ENCODE measurements at regions not wholly inside any gene's neighbourhood (a gene's known extent, or its start where the extent isn't known, plus 50 kb on each side); places are given as distances from the start of the nearest gene placed in this dataset.

DNA sequence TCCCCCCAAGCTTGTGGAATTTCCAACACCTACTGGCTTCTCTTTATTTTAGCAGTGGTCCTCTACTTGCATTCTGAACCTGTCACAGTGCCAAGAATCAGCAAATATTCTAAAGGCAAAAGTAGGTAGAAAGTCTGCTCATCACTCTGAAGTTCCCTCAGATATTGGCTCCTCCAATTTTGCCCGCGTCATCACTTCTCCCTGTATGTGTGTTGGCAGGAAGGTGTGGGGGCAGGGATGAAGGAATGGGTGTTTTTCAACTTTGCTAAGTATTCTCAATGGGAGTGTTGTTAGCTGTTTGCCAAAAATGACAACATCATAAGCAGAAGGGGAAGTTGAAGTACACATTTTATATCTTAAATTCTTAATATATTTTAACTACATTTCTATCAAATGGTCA is 226.2 kb downstream of the POLR1F start:
- Histone ChIP-seq H3K27ac (ENCODE audit: insufficient read depth, low read length) (no peak overlapping the region), H4K20me1 (ENCODE audit: insufficient read depth, low read length) (no peaks in the 10 kb centered on the region), H3K79me1 (ENCODE audit: low read depth in 1 of 2, low read length in 2 of 2) (no peaks in the 10 kb centered on the region), H3K4me1 (ENCODE audit: control insufficient read depth, insufficient read depth, low read length) (no peaks in the 10 kb centered on the region), H3K4me3 (ENCODE audit: insufficient read depth, low read depth, low read length) (no peak overlapping the region), H4K8ac (ENCODE audit: low read depth in 2 of 2, low read length in 2 of 2) (no peak overlapping the region), H3K9me1 (ENCODE audit: insufficient read depth, low read length) (no peaks in the 10 kb centered on the region), H3K9ac (ENCODE audit: low read depth, low read length) (no peak overlapping the region), H4K91ac (ENCODE audit: insufficient read depth, low read depth, low read length) (no peak overlapping the region), H2AFZ (replicated peaks; ENCODE audit: low read length, poor library complexity) (no peak overlapping the region), H2BK5ac (ENCODE audit: low read depth, low read length, poor library complexity, severe bottlenecking) (no peak overlapping the region), H3K36me3 (ENCODE audit: control insufficient read depth, insufficient read depth, low read length) (no peaks in the 10 kb centered on the region), H3K4ac (ENCODE audit: low read depth, low read length) (no peak overlapping the region), H4K5ac (ENCODE audit: low read depth, low read length) (no peak overlapping the region), H2BK15ac (ENCODE audit: low read depth, low read length) (no peak overlapping the region), H3K27me3 (ENCODE audit: control insufficient read depth, insufficient read depth, low read length) (no peaks in the 10 kb centered on the region), H3K9me3 (ENCODE audit: control insufficient read depth, insufficient read depth, low read length) (no peaks in the 10 kb centered on the region), H2BK120ac (ENCODE audit: low read depth, low read length) (no peak overlapping the region), H3K18ac (ENCODE audit: low read depth, low read length) (no peak overlapping the region), H2BK20ac (ENCODE audit: low read depth, low read length) (no peak overlapping the region), H3K23ac (ENCODE audit: low read depth, low read length) (no peak overlapping the region), H3K56ac (ENCODE audit: extremely low read depth, insufficient read depth, low read length) (no peak overlapping the region), H3K14ac (replicated peaks; ENCODE audit: low read depth, low read length) (no peak overlapping the region), H3K4me2 (ENCODE audit: low read depth, low read length) (no peak overlapping the region), H2AK5ac (ENCODE audit: low read depth, low read length) (no peak overlapping the region), H2AK9ac (replicated peaks; ENCODE audit: low read depth, low read length, poor library complexity) (no peak overlapping the region)
- in situ Hi-C loops (cut with MboI; ENCODE audit: low sequenced_read_pairs) (no loop called here), dilution Hi-C loops (cut with HindIII; ENCODE audit: low sequenced_read_pairs, unreplicated experiment) (no loop called here), intact Hi-C loops (cut with micrococcal nuclease) (no loop called here)
- peak; percentile 21; the same call in 1 of the 2 replicates for TF ChIP-seq MAFK (IDR thresholded peaks at IDR 0.05; ENCODE audit: low read depth, low read length)
- TF ChIP-seq, protein P1, sequence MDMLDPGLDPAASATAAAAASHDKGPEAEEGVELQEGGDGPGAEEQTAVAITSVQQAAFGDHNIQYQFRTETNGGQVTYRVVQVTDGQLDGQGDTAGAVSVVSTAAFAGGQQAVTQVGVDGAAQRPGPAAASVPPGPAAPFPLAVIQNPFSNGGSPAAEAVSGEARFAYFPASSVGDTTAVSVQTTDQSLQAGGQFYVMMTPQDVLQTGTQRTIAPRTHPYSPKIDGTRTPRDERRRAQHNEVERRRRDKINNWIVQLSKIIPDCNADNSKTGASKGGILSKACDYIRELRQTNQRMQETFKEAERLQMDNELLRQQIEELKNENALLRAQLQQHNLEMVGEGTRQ (IDR thresholded peaks at IDR 0.05; ENCODE audit: low read depth, low read length) = no peak
- CTCF ChIA-PET = interaction anchor here (1.9 kb wide), 1 partner anchor 9 kb away, joined by 5 read pairs; no protein-coding TSS in a partner anchor
- ATAC-seq (ENCODE audit: low read depth) = no peak
- no TSS peak for BruUV-seq (replicated peaks)
- WGBS, 2 experiments (ENCODE audit: extremely low coverage in 2 of 2, insufficient read length in 1 of 2) = no CpG with 5 or more reads among the region's 2 CpGs
- DNase-seq = no peak
- POLR2A ChIA-PET (ENCODE audit: unreplicated experiment) = no interaction called here
